Thoracic aorta (tissue), 2 donors: ENCODE measurements at regions not wholly inside any gene's neighbourhood (a gene's known extent, or its start where the extent isn't known, plus 50 kb on each side); places are given as distances from the start of the nearest gene placed in this dataset.

Experiments used
- ATAC-seq: fragments of 150-250 bp; one replicate; pipeline ENCODE4 v1.8.0; 2017; ENCODE audit warnings: low read depth; ENCODE audit not compliant: insufficient number of reproducible peaks, low FRiP score
- DNase-seq: peaks from one replicate; pipeline ENCODE4 v3.0.0-alpha.2; 2020; ENCODE audit warnings: low spot score
- H3K27ac ChIP-seq, 2 donors: fragments of 200-600 bp; sonication (generic); 1 replicate in 1 of 2; 2 replicates in 1 of 2; pipeline ENCODE4 v1.5.1; 2016; ENCODE audit warnings: mild to moderate bottlenecking in 2 of 2, moderate library complexity in 2 of 2
- H3K27me3 ChIP-seq: fragments of 200-600 bp; sonication (generic); replicated peaks from 2 replicates; pipeline ENCODE4 v1.6.0; 2016; ENCODE audit warnings: mild to moderate bottlenecking; ENCODE audit not compliant: insufficient read depth
- H3K36me3 ChIP-seq: fragments of 200-600 bp; sonication (generic); one replicate; pipeline ENCODE4 v1.5.1; 2016
- H3K4me1 ChIP-seq, 2 donors: fragments of 200-600 bp; sonication (generic); 1 replicate in 1 of 2; 2 replicates in 1 of 2; pipeline versions ENCODE4 v1.5.1 to v1.6.0; 2016; ENCODE audit warnings: low read depth in 2 of 2, mild to moderate bottlenecking in 1 of 2; ENCODE audit not compliant: control insufficient read depth in 1 of 2
- H3K4me3 ChIP-seq: fragments of 200-600 bp; sonication (generic); 2 replicates; pipeline ENCODE4 v1.5.1; 2016; ENCODE audit warnings: mild to moderate bottlenecking
- H3K9me3 ChIP-seq: fragments of 200-600 bp; sonication (generic); 2 replicates; pipeline ENCODE4 v1.5.1; 2016
- CTCF ChIP-seq: fragments of 200-600 bp; sonication (generic); IDR thresholded peaks from one replicate; pipeline ENCODE4 v1.5.1; 2019; ENCODE audit warnings: antibody characterized with exemption

GRCh38 chr5:103411711-103412110, 150.9 kb downstream of the NUDT12 start:
- H3K36me3 ChIP-seq, result no peaks in the 10 kb centered on the region
- H3K4me3 ChIP-seq, result no peak overlapping the region
- no peak overlapping the region for H3K27ac ChIP-seq
- H3K27me3 ChIP-seq, result no peaks in the 10 kb centered on the region
- H3K9me3 ChIP-seq, result no peaks in the 10 kb centered on the region
- no peak for DNase-seq
- H3K4me1 ChIP-seq, result no peaks in the 10 kb centered on the region
- no peak for TF ChIP-seq CTCF
- no peak for ATAC-seq

- DNase-seq (no peak), ATAC-seq (no peak)
- no peak for TF ChIP-seq CTCF
- H3K4me1 ChIP-seq, result peaks cover 0 to 3% of the 10 kb centered on the region in 2 donors
- H3K9me3 ChIP-seq, result no peaks in the 10 kb centered on the region
- no peak overlapping the region for H3K27ac ChIP-seq
- H3K27me3 ChIP-seq, result no peaks in the 10 kb centered on the region
- no peak overlapping the region for H3K4me3 ChIP-seq
- H3K36me3 ChIP-seq, result no peaks in the 10 kb centered on the region
These were observed 151.6 kb downstream of the MACIR start for GRCh38 chr5:103410172-103410571.

GRCh38 chr5:103409013-103409670, 150.6 kb downstream of the MACIR start:
- no peak for TF ChIP-seq CTCF
- Histone ChIP-seq H3K27ac (no peak overlapping the region), H3K9me3 (no peaks in the 10 kb centered on the region), H3K4me1 (peaks cover 0 to 3% of the 10 kb centered on the region in 2 donors), H3K4me3 (no peak overlapping the region), H3K36me3 (no peaks in the 10 kb centered on the region), H3K27me3 (no peaks in the 10 kb centered on the region)
- no peak for ATAC-seq
- no peak for DNase-seq

DNA sequence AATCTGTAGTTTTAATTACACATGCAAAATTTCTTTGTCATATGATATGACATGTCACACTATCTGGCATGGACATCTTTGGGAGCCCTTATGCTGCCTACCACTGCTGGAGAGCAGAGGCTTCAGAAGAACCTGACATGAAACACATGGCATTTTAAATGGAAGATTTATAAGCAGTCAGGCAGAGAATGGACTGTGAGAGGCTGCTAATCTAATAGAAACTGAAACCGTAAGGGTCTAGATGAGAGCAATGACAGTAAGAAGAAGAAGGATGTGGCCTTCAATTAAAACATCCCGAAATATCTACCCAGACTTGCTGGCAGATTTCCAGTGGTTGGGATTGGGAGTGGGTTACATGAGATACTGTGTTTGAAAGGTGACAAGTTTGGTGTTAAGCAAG, 149.8 kb downstream of the MACIR start:
- Histone ChIP-seq H3K27ac (no peak overlapping the region), H3K4me1 (peaks cover 0 to 3% of the 10 kb centered on the region in 2 donors), H3K27me3 (no peaks in the 10 kb centered on the region), H3K9me3 (no peaks in the 10 kb centered on the region), H3K36me3 (no peaks in the 10 kb centered on the region), H3K4me3 (no peak overlapping the region)
- TF ChIP-seq CTCF, result no peak
- ATAC-seq (no peak), DNase-seq (no peak)

DNA sequence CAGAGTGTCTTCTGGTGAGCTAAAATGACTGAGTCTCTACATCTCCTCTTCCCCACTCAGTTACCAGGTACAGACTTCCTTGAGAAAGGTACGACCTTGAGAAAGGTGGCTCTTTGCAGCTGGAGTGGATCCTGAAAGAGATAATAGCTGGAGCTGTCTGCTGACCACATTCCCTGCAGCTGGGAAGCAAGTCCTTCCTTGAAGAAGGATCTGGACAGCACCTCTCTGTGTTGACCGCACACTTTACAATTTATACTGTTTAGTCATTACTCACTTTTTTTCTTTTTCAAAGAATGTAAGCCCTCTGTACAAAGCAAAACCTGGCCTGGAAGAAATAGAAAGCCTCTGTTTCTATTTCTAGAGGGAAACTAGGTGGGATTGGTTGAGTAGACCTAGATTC, 148.8 kb downstream of the MACIR start:
- DNase-seq (no peak), ATAC-seq (no peak)
- TF ChIP-seq CTCF, result no peak
- Histone ChIP-seq H3K27ac (no peak overlapping the region), H3K36me3 (no peaks in the 10 kb centered on the region), H3K4me1 (peaks cover 0 to 3% of the 10 kb centered on the region in 2 donors), H3K27me3 (no peaks in the 10 kb centered on the region), H3K4me3 (no peak overlapping the region), H3K9me3 (no peaks in the 10 kb centered on the region)
